Osteoblast (primary cell): ENCODE measurements at regions not wholly inside any gene's neighbourhood (a gene's known extent, or its start where the extent isn't known, plus 50 kb on each side); places are given as distances from the start of the nearest gene placed in this dataset.

Experiments used
- DNase-seq: peaks from one replicate; pipeline ENCODE4 v3.0.0; 2011; ENCODE audit warnings: low spot score, mixed read lengths; ENCODE audit not compliant: insufficient read length; ENCODE audit errors: missing footprints
- H2AFZ ChIP-seq: 2 replicates; pipeline ENCODE4 v1.6.0; 2011; ENCODE audit warnings: mild to moderate bottlenecking, low read length
- H3K27ac ChIP-seq: 2 replicates; pipeline ENCODE4 v1.5.1; 2011; ENCODE audit warnings: mild to moderate bottlenecking, low read depth, low read length, moderate library complexity
- H3K27me3 ChIP-seq: 2 replicates; pipeline ENCODE4 v1.6.0; 2012; ENCODE audit warnings: mild to moderate bottlenecking, control low read depth, inconsistent platforms, low read length, moderate library complexity; ENCODE audit not compliant: insufficient read depth
- H3K36me3 ChIP-seq: 2 replicates; pipeline ENCODE4 v1.5.1; 2011; ENCODE audit warnings: mild to moderate bottlenecking, low read length, control low read depth, moderate library complexity; ENCODE audit not compliant: insufficient read depth
- H3K4me1 ChIP-seq: 2 replicates; pipeline ENCODE4 v1.5.1; 2011; ENCODE audit warnings: mild to moderate bottlenecking, low read length, control low read depth, moderate library complexity; ENCODE audit not compliant: insufficient read depth
- H3K4me2 ChIP-seq: 2 replicates; pipeline ENCODE4 v1.6.0; 2011; ENCODE audit warnings: mild to moderate bottlenecking, low read length; ENCODE audit not compliant: insufficient read depth
- H3K4me3 ChIP-seq: fragments of 200-600 bp; sonication (generic); 3 replicates; pipeline ENCODE4 v1.5.1; 2012; ENCODE audit warnings: mild to moderate bottlenecking, low read length, inconsistent platforms; ENCODE audit not compliant: insufficient read depth
- H3K79me2 ChIP-seq: 2 replicates; pipeline ENCODE4 v1.6.0; 2012; ENCODE audit warnings: mild to moderate bottlenecking, low read length, control low read depth, inconsistent platforms; ENCODE audit not compliant: insufficient read depth
- H3K9me3 ChIP-seq: 2 replicates; pipeline ENCODE4 v1.5.1; 2011; ENCODE audit warnings: low read depth, low read length, control low read depth
- H4K20me1 ChIP-seq: 2 replicates; pipeline ENCODE4 v1.6.0; 2012; ENCODE audit warnings: mild to moderate bottlenecking, low read length, control low read depth; ENCODE audit not compliant: insufficient read depth
- CTCF ChIP-seq: IDR thresholded peaks from 2 replicates; pipeline ENCODE4 v1.5.1; 2011; ENCODE audit warnings: mild to moderate bottlenecking, low read depth, low read length, moderate library complexity; ENCODE audit errors: extremely low read depth

GRCh38 chr5:8784692-8785091 lies 761.2 kb downstream of the SEMA5A start:
- Histone ChIP-seq H3K9me3 (no peaks in the 10 kb centered on the region), H3K79me2 (no peaks in the 10 kb centered on the region), H3K27me3 (no peaks in the 10 kb centered on the region), H4K20me1 (no peaks in the 10 kb centered on the region), H3K36me3 (no peaks in the 10 kb centered on the region), H3K27ac (no peak overlapping the region), H3K4me3 (no peak overlapping the region), H3K4me1 (peaks cover 3% of the 10 kb centered on the region), H3K4me2 (no peak overlapping the region), H2AFZ (no peak overlapping the region)
- no peak for DNase-seq
- TF ChIP-seq CTCF: no peak

GRCh38 chr5:8788246-8788645 lies 757.6 kb downstream of the SEMA5A start:
- no peaks in the 10 kb centered on the region for H3K79me2 ChIP-seq
- no peak for TF ChIP-seq CTCF
- DNase-seq: no peak
- no peak overlapping the region for H3K27ac ChIP-seq
- H3K9me3 ChIP-seq: no peaks in the 10 kb centered on the region
- peak overlapping the region; percentile 58 for H2AFZ ChIP-seq
- no peak overlapping the region for H3K4me3 ChIP-seq
- H3K27me3 ChIP-seq: no peaks in the 10 kb centered on the region
- H4K20me1 ChIP-seq: no peaks in the 10 kb centered on the region
- no peak overlapping the region for H3K4me2 ChIP-seq
- H3K36me3 ChIP-seq: no peaks in the 10 kb centered on the region
- peaks cover 3% of the 10 kb centered on the region for H3K4me1 ChIP-seq

GRCh38 chr5:8805653-8806052 lies 740.2 kb downstream of the SEMA5A start:
- Histone ChIP-seq H3K27me3 (no peaks in the 10 kb centered on the region), H3K4me1 (no peaks in the 10 kb centered on the region), H3K4me3 (no peak overlapping the region)

GRCh38 chr5:8807636-8808035 lies 738.2 kb downstream of the SEMA5A start:
- no peaks in the 10 kb centered on the region for H3K79me2 ChIP-seq
- no peak overlapping the region for H3K4me2 ChIP-seq
- no peaks in the 10 kb centered on the region for H4K20me1 ChIP-seq
- no peak for TF ChIP-seq CTCF
- H3K4me3 ChIP-seq: no peak overlapping the region
- H3K27ac ChIP-seq: no peak overlapping the region
- no peaks in the 10 kb centered on the region for H3K27me3 ChIP-seq
- no peaks in the 10 kb centered on the region for H3K4me1 ChIP-seq
- no peak for DNase-seq
- H3K36me3 ChIP-seq: no peaks in the 10 kb centered on the region
- H2AFZ ChIP-seq: no peak overlapping the region
- H3K9me3 ChIP-seq: peaks cover 5% of the 10 kb centered on the region

More at GRCh38 chr5:8805653-8806052, 740.2 kb downstream of the SEMA5A start:
- TF ChIP-seq CTCF: no peak
- no peak overlapping the region for H3K27ac ChIP-seq
- no peaks in the 10 kb centered on the region for H4K20me1 ChIP-seq
- H3K4me2 ChIP-seq: no peak overlapping the region
- H3K36me3 ChIP-seq: no peaks in the 10 kb centered on the region
- DNase-seq: no peak
- no peaks in the 10 kb centered on the region for H3K79me2 ChIP-seq
- H2AFZ ChIP-seq: no peak overlapping the region
- H3K9me3 ChIP-seq: peaks cover 5% of the 10 kb centered on the region
